Ureter (tissue), 1 donor: ENCODE measurements at regions not wholly inside any gene's neighbourhood (a gene's known extent, or its start where the extent isn't known, plus 50 kb on each side); places are given as distances from the start of the nearest gene placed in this dataset.
A peak's percentile ranks its signal among the peaks of the same experiment; 100 is the strongest.

ENCODE experiments used
- DNase-seq: peaks from one replicate; pipeline ENCODE4 v3.0.0-alpha.2; 2020; ENCODE audit warnings: low spot score
- donor health status: DM: yes; HTN: yes; CAD: no.

DNA sequence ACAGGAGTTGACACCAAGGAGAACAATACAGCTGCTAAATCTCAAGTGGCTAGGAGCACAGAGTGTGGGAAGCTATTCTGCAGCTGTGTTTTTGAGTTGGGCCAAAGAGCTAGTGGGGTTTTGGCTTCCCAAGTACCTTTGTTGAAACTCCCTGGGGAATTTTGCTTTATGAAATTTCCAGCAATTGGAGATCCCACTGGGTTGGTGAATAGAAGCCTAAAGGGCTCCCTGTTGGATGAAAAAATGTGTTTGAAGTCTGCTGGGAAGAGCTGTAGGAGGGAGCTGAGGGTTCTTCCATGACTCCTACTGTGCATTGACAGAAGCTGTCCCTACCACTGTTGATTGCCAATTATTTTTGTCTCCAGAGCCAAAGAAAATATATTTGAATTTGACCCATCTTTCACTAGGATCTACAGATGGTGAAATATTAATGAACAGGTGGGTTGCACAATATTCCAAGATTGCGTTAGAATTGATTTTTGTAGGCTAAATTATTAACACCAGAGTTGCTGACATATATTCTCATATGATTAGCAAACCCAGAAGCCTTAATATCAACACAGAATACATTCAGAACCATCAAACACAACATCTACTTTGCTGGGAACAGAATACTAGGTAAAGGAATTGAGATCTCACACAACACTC, 95.4 kb upstream of the CYP1B1 start:
- no peak for DNase-seq

DNA sequence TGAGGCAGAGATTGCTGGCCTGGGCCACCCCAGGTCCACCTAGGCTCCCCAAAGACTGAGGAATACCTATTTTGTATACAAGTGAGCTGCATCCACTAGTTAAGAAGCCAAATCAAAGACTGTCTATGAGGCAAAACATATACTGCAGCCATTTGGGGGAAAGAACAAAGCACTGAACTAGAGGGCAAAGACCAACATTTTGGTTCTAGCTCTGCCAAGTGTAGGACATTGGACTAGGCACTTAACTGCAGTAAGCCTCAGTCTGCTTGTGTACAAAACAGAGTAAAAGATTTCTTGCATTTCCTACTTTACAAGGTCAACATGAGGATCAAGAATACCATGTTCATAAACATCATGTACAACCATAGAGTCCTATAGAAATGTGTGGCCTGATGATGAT, 94.8 kb upstream of the CYP1B1 start:
- DNase-seq, result no peak

DNA sequence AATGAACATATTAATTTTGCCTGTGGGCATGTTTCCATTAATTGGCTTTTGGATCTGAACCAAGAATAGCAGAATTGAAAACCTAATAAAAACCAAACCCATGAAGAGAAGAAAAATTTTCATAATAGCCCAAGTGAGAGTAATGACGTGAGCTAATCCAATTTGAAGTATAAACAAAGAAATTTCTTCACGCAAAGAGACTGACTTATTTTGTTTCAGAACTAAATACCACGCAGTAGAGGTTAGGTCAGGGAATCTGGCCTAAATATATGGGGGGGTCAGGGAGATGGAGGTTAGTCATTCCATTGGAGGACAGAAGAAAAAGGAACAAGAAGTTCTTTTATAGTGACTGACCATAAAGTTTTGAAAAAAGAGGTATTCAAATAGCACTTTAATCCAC, 94.1 kb upstream of the CYP1B1 start:
- DNase-seq, result no peak

DNA sequence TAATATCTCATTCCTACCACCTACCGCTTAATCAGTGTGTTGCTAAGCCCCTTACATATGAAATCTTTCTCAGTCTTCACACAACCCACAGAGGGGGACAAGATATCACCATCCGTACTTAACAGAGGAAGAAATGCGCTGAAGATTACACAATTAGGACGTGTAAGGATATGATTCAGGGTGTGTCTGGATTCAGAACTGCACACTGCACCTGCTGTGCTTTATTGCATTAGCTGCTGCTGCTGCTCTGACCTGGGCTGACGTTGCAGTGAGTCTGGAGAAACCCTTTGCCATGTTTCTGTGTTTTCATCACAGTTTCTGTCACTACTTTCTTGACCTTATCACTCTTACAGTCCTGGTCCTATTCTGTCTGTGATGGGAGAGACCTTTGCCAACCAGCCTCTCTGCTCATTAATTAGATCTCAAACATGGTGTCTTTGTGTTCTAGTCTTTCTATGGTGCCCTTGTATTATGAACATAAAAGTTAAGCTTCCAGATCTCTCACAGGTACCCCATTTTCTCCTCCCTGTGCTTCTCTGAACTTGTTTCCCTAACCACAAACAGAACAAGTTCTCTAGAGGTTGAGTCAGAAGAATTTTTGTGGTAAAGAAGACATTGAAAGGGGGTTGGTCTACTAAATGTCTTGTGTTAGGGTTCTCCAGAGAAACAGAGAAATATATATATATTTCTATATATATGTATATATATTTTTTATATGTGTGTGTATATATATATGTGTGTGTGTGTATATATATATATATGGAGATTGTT, 92.9 kb upstream of the CYP1B1 start:
- no peak for DNase-seq

DNA sequence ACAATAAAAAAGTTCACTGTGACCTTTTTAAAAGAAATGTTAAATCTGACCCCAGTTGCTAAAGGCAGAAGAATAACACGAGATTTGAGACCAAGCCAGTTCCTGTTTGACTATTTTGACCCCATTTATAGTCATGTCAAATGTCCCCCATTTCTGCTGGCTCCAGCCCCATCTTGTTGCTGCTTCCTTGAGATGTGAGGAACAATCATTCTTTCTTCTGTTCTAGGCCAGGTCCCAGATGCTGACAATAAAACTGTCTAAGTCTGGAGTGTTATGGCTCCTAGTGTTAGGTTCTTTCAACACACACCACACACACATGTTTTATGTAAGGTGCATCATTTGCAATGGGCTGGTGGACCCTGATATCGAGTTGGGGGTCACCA, 92.0 kb upstream of the CYP1B1 start:
- DNase-seq, result peak; percentile 55

DNA sequence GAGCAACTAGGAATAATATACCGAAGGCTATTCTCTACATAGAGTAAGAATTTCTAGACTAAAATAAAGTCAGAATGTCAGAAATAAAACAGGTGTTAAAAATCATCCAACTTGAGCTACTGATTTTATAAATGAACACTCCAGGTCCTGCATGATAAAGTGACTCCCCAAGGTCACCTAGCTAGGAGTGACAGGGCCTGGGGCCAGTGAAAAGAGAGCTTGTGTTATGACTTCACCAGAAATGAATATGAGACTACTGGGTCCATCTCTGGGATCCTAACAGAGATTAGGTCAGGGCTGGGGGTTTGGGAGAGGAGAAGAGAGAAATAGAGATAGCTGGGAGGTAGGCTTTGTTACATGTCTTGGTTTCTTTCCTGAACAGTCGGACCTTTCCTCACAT, 89.7 kb upstream of the CYP1B1 start:
- no peak for DNase-seq

DNA sequence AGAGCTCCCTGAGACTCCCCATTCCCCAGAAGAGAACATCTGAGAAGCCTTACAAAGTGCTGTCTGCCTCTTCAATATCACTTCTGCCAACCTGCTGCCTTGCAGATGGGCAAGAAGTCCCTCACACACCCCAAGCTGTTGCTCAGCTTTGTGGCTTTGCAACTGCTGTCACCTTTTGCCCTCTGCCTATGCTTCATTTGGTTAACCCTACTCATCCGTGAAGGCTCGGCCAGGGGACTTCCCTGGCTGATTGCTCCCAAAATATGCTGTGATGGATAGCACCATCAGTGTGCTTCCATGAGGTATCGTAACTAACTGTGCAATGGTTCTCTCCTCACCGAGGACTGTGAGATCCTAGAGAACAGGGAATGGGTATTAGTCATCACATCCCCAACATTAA, 88.9 kb upstream of the CYP1B1 start:
- no peak for DNase-seq

DNA sequence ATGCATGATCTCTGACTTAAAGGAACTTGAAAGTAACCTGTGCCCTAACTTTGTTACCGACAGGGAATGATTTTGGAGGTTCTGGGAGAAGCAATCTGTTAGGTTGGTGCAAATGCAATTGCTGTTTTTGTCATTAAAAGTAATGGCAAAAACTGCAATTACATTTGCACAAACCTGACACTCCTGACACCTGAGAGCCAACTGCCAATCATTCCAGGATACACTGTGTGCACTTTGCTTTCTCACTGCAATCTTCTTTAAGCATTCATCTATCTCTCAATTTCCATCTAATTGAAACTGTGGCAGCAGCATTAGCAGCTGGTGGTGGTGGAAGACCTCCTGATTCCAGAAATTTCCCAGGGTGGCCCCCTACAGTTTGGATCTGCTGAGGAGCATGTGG, 87.6 kb upstream of the CYP1B1 start:
- DNase-seq, result no peak

DNA sequence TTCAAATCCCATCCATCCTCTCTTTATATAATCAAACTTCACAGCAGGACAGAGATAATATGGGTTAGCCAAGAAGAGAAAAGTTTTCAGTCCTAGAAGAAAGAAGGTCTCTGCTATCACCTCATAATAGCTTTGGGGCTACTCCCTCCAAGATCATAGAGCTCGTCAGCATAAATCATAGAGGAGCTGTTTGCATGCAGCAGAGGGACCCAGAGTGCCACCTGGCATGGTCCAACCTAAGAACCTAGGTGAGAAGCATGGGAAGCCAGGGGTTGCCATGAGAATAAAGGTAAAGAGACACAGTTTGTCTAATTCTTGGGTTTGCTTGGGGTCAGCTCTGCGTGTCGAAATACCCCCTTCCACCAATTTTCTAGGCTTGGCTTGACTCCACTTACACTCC, 87.1 kb upstream of the CYP1B1 start:
- no peak for DNase-seq

DNA sequence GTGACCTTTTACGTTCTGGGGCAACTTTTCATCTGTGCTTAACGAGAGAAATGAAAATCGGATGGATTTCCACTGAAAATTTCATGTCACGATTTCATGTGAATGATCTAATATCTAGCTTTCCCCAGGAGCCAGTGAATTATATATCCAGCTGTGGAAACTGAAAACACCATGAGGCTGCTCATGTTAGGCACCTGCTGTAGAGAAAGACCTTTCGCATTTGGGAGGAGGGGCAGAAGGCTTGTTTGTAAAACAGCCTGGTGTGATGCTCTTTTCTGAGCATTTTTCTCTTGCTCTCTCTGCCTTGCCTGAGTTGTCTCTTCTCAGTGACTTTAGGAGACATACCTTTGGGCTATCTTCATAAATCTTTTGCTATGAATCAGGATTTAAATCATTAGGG, 84.6 kb upstream of the CYP1B1 start:
- DNase-seq, result no peak

DNA sequence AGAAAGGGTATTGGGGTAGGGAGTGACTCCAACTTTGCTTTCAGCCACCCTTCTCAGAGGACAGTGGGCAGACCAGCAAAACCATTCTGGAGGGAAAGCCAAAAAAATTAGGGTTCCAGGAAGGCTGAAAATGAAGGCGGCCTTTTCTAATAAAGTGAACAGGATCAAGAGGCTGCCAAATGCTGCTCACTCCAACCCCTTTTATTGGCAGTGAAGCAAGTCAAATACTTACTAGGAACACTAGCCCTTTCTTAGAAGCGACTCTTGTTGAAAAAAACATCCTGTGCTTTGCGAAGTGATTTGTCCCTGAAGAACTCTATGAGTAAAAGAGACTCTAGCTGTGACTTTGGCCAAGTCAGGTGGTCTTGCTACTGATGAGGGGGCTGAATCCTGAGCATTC, 83.6 kb upstream of the CYP1B1 start:
- DNase-seq, result no peak

DNA sequence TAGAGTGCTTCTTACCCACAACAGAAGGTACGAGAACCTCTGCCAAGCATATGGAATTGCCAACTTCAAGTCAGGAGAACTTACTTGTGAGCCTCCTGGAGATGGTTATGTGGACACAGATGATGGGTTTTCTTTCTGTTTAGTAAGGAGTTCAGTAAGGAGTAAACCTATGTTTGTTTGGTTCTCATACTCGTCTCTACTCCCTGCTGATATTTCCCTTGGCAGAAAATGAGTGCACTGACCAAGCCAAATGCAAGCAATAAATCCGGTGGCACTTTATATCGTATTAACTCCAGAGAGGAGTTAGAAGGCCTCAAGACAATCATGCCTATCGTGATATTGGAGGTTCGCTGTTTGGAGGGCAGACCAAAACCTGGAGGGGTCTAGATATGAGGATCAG, 83.2 kb upstream of the CYP1B1 start:
- no peak for DNase-seq

DNA sequence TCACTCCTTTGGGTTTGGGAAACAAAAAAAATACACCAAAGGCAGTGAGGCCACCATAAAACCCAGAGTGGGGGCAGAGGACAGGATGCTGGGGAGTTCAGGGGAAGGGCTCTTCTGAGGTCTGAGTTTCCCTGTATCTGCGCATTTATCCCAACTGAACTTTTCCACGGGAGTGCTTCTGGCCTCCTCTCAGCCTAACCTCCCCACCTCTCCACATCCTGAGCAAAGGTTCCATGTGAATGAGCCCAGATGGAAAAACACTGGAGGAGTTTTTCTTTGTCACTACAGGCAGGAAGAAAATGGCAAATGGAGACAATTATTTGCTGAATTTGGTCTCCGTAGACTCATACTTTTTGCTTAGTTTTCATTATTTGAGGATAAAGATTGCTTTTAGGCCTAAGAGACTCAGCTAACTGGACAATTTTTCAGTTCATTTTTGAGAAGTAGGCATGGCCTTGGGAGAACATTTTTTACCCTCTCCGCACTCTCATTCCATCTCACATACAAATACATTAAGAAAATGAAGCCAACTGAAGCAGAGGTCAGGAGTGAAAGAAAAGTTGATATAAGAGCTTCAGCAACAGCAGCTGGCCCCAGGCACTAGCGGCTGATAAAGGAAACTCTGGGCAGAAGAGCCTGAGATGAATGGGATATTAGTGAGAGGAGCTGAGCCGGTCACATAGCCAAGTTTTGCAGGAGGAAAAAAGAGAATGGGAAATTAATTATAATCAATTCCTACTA, 82.6 kb upstream of the CYP1B1 start:
- DNase-seq, result no peak

DNA sequence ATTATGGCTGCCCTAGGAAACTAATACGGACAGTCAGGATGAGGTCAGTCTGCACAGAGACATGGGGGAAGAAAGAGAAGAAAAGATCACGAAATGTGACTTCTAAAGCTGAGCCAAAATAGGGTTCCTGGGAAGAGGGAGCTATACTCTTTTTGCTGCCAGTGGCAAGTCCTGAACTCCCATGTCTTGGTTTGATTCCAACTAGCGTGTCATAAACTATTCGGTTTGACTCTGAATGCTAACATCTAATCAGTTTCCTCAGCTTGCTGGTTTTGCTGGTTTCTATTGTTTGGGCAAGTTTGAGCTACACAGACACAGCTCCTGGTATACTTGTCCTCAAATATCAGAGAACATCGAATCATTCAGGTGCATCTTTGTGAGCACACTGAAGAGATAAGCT, 80.5 kb upstream of the CYP1B1 start:
- no peak for DNase-seq

DNA sequence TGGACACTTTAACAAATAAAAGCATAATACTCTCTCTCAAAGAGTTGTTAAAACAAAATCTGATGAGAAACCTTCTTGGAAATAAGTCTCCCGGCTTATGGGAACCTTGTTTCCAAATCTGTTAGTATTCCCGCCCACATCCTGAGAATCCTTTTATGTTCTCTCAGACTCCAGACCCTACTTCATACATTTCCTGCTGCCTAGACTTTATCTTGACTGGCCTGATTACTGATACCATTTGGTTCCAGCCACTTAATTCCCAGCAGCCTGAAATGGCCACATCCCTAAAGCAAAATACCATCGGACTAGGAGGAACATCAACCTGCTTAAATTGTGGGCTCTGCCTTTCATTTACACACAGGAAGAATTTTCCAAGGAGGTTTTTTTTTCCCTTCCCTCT, 79.1 kb upstream of the CYP1B1 start:
- no peak for DNase-seq

DNA sequence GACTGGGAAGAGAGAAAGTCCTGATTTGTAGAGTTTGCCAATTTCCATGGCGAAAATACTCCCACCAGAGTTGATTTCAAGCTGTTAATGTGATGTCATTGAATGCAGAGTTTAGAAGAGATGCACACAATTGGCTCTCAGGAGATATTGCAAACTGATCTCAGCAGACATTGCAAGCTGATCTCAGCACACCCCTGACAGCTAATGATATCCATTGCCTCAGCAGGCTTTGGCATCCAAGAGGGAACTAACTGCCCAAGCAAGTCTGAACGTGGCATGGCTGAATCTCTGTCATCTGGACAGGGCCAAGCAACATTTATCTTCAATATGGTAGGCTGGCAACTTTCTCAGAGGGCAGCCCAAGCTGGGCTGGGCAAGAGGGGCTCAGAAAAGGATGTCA, 78.4 kb upstream of the CYP1B1 start:
- no peak for DNase-seq

DNA sequence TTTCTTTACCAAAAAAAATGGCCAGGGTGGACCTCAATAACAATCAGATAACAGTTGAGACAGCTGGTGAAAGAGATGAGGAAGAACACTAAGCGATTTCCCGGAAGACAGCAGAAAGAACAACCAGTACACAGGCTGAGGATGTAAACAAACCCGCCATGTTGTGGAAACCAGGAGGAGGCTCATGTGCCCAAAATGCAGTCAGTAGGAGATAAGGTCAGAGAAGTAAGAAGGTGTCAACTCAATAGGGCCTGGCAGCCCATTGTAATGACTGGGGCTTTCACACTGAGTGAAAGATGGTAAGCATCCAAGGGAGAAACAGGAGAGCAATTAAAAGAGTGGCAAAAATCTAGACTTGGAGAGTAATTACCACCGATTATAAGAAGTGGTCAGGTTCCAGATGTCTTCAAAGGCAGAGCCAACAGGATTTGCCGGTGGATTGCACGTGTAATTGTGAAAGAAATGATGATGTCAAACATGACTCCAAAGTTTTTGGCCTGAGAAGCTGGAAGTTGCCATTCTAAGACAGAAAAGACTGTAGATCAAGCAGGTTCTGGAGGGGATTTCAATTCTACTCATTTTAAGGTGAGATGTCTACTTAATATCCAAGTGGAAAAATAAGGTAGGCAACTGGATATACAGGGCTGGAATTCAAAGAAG, 77.7 kb upstream of the CYP1B1 start:
- no peak for DNase-seq

DNA sequence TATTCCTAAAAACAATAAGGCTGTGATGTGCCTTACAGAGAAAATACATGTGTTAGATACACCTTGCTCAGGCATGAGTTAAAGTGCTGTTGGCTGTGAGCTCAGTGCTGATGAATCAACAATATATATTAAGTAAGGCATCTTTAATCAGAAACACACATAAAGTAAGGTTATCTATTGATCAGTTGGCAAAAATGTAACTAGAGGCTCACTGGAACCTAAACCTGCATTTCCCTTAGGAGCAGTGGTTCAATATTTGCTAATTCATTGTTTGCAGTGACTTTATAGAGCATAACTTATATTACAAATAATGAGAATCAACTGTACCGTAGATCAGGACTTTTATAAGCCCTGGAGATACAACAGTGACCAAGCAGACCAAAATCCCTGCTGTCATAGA, 77.0 kb upstream of the CYP1B1 start:
- DNase-seq, result no peak

DNA sequence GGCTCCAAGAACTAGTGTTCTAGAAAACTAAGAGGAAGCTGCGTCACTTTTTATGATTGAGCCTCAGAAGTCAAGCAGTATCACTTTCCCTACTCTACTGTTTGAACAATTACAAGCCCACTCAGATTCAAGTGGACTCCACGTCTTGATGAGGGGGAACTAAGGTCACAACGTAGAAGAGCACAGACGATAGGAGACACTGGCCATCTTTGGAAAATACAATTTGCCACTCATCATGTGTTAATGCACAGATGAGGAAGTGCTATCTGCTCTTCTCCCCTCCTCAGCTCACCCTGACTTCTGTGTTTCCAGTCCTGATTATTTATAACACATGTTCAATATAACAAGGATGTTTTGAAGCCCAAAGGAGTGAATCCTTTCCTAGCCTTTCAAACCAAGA, 76.1 kb upstream of the CYP1B1 start:
- DNase-seq, result no peak

DNA sequence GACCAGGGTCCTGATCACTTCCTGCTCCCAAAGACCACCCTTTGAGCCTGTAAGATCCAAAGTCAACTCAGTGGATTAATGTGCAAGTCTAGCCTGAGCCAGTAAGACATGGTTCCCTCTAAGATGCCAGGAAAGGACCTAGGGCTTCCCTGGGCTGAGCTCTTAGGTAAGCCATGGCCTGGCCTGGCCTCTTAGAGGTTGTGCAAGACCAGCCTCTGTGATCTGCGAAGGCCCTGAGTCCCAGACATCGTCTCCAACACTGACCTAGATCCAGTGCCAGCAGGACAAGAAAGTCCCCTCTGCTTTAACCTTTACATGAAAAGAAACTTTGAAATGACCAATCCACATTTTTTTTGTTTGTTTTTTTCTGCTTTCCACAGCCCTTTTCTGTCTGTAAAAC, 73.6 kb upstream of the CYP1B1 start:
- DNase-seq, result no peak

DNA sequence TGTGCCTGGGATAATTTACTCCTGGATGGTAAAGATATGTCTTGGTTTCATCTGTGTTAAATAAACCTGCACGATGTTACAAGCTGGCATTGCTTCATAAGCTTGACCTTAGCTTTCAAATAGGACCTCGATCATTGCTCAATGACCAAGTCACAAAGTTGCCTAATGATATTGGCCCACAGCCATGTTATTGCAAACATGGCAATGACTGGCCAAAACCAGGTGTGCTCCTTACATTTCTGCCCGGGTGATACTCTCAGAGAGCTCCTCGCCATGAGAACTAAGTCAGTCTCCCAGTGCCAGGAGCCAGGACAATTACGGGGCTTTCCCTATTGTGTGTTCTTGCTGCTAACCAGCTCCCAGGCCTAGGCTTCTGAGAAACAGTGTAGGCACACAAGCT, 72.5 kb upstream of the CYP1B1 start:
- no peak for DNase-seq

DNA sequence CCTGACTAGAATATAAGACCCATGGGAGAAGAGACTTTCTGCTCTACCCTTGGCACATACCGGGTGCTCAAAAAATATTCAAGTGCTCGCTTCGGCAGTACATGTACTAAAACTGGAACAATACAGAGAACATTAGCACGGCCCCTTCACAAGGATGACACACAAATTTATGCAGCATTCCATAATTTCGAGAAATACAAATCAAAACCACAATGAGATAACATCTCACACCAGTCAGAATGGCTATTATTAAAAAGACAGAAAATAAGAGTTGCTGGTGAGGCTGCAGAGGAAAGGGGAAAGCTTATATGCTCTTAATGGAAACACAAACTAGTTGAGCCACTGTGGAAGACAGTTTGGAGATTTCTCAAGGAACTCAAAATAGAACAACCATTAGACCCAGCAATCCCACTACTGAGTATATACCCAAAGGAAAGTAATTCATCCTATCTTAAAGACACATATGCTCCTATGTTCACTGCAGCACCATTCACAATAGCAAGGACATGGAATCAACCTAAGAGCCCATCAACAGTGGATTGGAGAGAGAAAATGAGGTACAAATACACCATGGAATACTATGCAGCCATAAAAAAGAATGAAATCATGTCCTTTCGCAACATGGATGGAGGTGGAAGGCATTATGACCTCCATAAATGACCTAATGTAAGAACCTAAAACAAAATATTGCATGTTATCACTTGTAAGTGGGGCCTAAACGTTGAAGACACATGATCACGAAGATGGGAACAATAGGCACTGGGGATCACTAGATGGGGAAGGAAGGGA, 71.6 kb upstream of the CYP1B1 start:
- no peak for DNase-seq
